Cardiac muscle cell (in vitro differentiated cells and primary cell): ENCODE measurements at regions not wholly inside any gene's neighbourhood (a gene's known extent, or its start where the extent isn't known, plus 50 kb on each side); places are given as distances from the start of the nearest gene placed in this dataset.
A peak's percentile ranks its signal among the peaks of the same experiment; 100 is the strongest.
"Not testable (repeated sequence)": the region's sequence is repeated elsewhere in the genome, so short reads cannot be mapped to it uniquely, and the experiment has no call there.

Source experiments
- DNase-seq, 2 donors: peaks; one replicate each; pipeline versions ENCODE4 v3.0.0 to v3.0.0-alpha.2; 2010 to 2017; ENCODE audit warnings: low read depth in 1 of 2, low spot score in 1 of 2
- H3K27ac ChIP-seq: fragments of 200-600 bp; sonication (generic); 2 replicates; pipeline ENCODE4 v1.5.1; 2016
- H3K27me3 ChIP-seq: fragments of 200-600 bp; sonication (generic); 2 replicates; pipeline ENCODE4 v1.6.0; 2016; ENCODE audit warnings: control low read depth
- H3K36me3 ChIP-seq: fragments of 200-600 bp; sonication (generic); 2 replicates; pipeline ENCODE4 v1.5.1; 2016; ENCODE audit warnings: control low read depth
- H3K4me1 ChIP-seq: fragments of 200-600 bp; sonication (generic); 2 replicates; pipeline ENCODE4 v1.8.1; 2017; ENCODE audit warnings: low read depth, mild to moderate bottlenecking, mixed run types
- H3K4me3 ChIP-seq: fragments of 200-600 bp; sonication (generic); 2 replicates; pipeline ENCODE4 v1.5.1; 2016; ENCODE audit warnings: mild to moderate bottlenecking
- H3K9me3 ChIP-seq: fragments of 200-600 bp; sonication (generic); 2 replicates; pipeline ENCODE4 v1.5.1; 2017; ENCODE audit warnings: low read depth, mild to moderate bottlenecking, control low read depth
- CTCF ChIP-seq: IDR thresholded peaks from 2 replicates; pipeline ENCODE4 v1.5.1; 2012; ENCODE audit warnings: low read depth, mild to moderate bottlenecking, low read length

GRCh38 chrX:153266140-153266539 is 55.4 kb downstream of the PNMA6F start:
- H3K36me3 ChIP-seq, H3K4me3 ChIP-seq, H3K9me3 ChIP-seq, H3K27me3 ChIP-seq, H3K4me1 ChIP-seq, H3K27ac ChIP-seq, DNase-seq: not testable (repeated sequence)

GRCh38 chrX:153260468-153260867 is 61.1 kb downstream of the PNMA6F start:
- not testable (repeated sequence) for H3K36me3 ChIP-seq, DNase-seq, H3K27me3 ChIP-seq, H3K9me3 ChIP-seq, H3K27ac ChIP-seq, H3K4me1 ChIP-seq, H3K4me3 ChIP-seq

- DNase-seq, H3K9me3 ChIP-seq, H3K4me1 ChIP-seq, H3K27me3 ChIP-seq, H3K27ac ChIP-seq, H3K36me3 ChIP-seq, H3K4me3 ChIP-seq: not testable (repeated sequence)
Observed at GRCh38 chrX:153253239-153253638, 68.3 kb downstream of the PNMA6F start.

GRCh38 chrX:153252378-153253129 is 69.0 kb downstream of the PNMA6F start:
- H3K9me3 ChIP-seq, H3K36me3 ChIP-seq, H3K27ac ChIP-seq, DNase-seq, H3K4me1 ChIP-seq, H3K4me3 ChIP-seq, H3K27me3 ChIP-seq: not testable (repeated sequence)

GRCh38 chrX:153251952-153252351 is 69.6 kb downstream of the PNMA6F start:
- H3K4me1 ChIP-seq, H3K36me3 ChIP-seq, DNase-seq, H3K9me3 ChIP-seq, H3K4me3 ChIP-seq, H3K27ac ChIP-seq, H3K27me3 ChIP-seq: not testable (repeated sequence)

- H3K4me3 ChIP-seq, H3K27ac ChIP-seq, H3K36me3 ChIP-seq, H3K9me3 ChIP-seq, DNase-seq, H3K27me3 ChIP-seq, H3K4me1 ChIP-seq: not testable (repeated sequence)
Observed at GRCh38 chrX:153250762-153251161, 70.8 kb downstream of the PNMA6F start.

- no peak for TF ChIP-seq CTCF
Observed at GRCh38 chrX:153245288-153245731, 66.2 kb downstream of the MAGEA1 start.

GRCh38 chrX:153244767-153245166 is 65.7 kb downstream of the MAGEA1 start:
- no peak for TF ChIP-seq CTCF
- DNase-seq = no peak
- no peak overlapping the region for H3K27ac ChIP-seq

More at GRCh38 chrX:153245288-153245731, 66.2 kb downstream of the MAGEA1 start:
- no peaks in the 10 kb centered on the region for H3K4me1 ChIP-seq
- no peaks in the 10 kb centered on the region for H3K36me3 ChIP-seq
- no peaks in the 10 kb centered on the region for H3K9me3 ChIP-seq
- H3K27me3 ChIP-seq = no peaks in the 10 kb centered on the region
- H3K27ac ChIP-seq = no peak overlapping the region
- H3K4me3 ChIP-seq = no peak overlapping the region
- DNase-seq = peak in 1 of 2 donors; percentile 53

GRCh38 chrX:153238361-153238760 is 59.3 kb downstream of the MAGEA1 start:
- Histone ChIP-seq H3K9me3 (no peaks in the 10 kb centered on the region), H3K4me3 (no peak overlapping the region), H3K27me3 (no peaks in the 10 kb centered on the region), H3K36me3 (no peaks in the 10 kb centered on the region), H3K27ac (no peak overlapping the region), H3K4me1 (no peaks in the 10 kb centered on the region)
- DNase-seq = no peak
- TF ChIP-seq CTCF = no peak

More at GRCh38 chrX:153244767-153245166, 65.7 kb downstream of the MAGEA1 start:
- H3K27me3 ChIP-seq = no peaks in the 10 kb centered on the region
- H3K9me3 ChIP-seq = no peaks in the 10 kb centered on the region
- no peak overlapping the region for H3K4me3 ChIP-seq
- no peaks in the 10 kb centered on the region for H3K36me3 ChIP-seq
- H3K4me1 ChIP-seq = no peaks in the 10 kb centered on the region
